ENCODE measurements at regions not wholly inside any gene's neighbourhood (a gene's known extent, or its start where the extent isn't known, plus 50 kb on each side); places are given as distances from the start of the nearest gene placed in this dataset.

DNA sequence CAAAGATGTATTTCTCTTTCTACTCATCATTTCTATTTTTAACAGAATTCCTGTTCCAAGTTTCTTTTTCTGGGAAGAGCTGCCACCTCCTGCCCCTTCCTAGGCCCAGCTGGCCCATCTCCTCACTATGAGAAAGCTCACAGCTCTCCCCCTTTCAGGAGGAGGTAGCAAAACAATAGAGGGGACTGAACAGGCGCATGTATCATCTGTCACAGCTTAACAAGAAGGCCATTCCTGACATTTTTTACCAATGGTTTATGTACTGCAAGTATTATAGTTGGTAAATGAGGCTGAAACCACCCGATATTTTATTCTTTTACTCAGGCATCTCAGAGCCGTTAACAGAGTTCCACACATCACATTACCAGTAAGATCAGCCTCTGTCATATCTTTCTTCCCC, 103.7 kb upstream of the MTHFD1L start:
- TF ChIP-seq EZH2 (IDR thresholded peaks at IDR 0.05; ENCODE audit: low read depth, unreplicated experiment) (no peak), CTCF (conservative IDR thresholded peaks at IDR 0.05; ENCODE audit: low read depth in 2 of 2) (no peak), POLR2AphosphoS5 (IDR thresholded peaks at IDR 0.05; ENCODE audit: low read depth) (no peak), ETS1 (IDR thresholded peaks at IDR 0.05) (no peak), CREB1 (CRISPR knock-in tag; IDR thresholded peaks at IDR 0.05; ENCODE audit: low read depth) (no peak), EZH2phosphoT487 (IDR thresholded peaks at IDR 0.05; ENCODE audit: unreplicated experiment) (no peak), NANOG (IDR thresholded peaks at IDR 0.05; ENCODE audit: borderline replicate concordance) (no peak), JUNB (IDR thresholded peaks at IDR 0.05; ENCODE audit: unreplicated experiment) (no peak)
- TF ChIP-seq, protein P1, sequence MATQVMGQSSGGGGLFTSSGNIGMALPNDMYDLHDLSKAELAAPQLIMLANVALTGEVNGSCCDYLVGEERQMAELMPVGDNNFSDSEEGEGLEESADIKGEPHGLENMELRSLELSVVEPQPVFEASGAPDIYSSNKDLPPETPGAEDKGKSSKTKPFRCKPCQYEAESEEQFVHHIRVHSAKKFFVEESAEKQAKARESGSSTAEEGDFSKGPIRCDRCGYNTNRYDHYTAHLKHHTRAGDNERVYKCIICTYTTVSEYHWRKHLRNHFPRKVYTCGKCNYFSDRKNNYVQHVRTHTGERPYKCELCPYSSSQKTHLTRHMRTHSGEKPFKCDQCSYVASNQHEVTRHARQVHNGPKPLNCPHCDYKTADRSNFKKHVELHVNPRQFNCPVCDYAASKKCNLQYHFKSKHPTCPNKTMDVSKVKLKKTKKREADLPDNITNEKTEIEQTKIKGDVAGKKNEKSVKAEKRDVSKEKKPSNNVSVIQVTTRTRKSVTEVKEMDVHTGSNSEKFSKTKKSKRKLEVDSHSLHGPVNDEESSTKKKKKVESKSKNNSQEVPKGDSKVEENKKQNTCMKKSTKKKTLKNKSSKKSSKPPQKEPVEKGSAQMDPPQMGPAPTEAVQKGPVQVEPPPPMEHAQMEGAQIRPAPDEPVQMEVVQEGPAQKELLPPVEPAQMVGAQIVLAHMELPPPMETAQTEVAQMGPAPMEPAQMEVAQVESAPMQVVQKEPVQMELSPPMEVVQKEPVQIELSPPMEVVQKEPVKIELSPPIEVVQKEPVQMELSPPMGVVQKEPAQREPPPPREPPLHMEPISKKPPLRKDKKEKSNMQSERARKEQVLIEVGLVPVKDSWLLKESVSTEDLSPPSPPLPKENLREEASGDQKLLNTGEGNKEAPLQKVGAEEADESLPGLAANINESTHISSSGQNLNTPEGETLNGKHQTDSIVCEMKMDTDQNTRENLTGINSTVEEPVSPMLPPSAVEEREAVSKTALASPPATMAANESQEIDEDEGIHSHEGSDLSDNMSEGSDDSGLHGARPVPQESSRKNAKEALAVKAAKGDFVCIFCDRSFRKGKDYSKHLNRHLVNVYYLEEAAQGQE (IDR thresholded peaks at IDR 0.05; ENCODE audit: unreplicated experiment), result no peak
- TF ChIP-seq, protein P2, sequence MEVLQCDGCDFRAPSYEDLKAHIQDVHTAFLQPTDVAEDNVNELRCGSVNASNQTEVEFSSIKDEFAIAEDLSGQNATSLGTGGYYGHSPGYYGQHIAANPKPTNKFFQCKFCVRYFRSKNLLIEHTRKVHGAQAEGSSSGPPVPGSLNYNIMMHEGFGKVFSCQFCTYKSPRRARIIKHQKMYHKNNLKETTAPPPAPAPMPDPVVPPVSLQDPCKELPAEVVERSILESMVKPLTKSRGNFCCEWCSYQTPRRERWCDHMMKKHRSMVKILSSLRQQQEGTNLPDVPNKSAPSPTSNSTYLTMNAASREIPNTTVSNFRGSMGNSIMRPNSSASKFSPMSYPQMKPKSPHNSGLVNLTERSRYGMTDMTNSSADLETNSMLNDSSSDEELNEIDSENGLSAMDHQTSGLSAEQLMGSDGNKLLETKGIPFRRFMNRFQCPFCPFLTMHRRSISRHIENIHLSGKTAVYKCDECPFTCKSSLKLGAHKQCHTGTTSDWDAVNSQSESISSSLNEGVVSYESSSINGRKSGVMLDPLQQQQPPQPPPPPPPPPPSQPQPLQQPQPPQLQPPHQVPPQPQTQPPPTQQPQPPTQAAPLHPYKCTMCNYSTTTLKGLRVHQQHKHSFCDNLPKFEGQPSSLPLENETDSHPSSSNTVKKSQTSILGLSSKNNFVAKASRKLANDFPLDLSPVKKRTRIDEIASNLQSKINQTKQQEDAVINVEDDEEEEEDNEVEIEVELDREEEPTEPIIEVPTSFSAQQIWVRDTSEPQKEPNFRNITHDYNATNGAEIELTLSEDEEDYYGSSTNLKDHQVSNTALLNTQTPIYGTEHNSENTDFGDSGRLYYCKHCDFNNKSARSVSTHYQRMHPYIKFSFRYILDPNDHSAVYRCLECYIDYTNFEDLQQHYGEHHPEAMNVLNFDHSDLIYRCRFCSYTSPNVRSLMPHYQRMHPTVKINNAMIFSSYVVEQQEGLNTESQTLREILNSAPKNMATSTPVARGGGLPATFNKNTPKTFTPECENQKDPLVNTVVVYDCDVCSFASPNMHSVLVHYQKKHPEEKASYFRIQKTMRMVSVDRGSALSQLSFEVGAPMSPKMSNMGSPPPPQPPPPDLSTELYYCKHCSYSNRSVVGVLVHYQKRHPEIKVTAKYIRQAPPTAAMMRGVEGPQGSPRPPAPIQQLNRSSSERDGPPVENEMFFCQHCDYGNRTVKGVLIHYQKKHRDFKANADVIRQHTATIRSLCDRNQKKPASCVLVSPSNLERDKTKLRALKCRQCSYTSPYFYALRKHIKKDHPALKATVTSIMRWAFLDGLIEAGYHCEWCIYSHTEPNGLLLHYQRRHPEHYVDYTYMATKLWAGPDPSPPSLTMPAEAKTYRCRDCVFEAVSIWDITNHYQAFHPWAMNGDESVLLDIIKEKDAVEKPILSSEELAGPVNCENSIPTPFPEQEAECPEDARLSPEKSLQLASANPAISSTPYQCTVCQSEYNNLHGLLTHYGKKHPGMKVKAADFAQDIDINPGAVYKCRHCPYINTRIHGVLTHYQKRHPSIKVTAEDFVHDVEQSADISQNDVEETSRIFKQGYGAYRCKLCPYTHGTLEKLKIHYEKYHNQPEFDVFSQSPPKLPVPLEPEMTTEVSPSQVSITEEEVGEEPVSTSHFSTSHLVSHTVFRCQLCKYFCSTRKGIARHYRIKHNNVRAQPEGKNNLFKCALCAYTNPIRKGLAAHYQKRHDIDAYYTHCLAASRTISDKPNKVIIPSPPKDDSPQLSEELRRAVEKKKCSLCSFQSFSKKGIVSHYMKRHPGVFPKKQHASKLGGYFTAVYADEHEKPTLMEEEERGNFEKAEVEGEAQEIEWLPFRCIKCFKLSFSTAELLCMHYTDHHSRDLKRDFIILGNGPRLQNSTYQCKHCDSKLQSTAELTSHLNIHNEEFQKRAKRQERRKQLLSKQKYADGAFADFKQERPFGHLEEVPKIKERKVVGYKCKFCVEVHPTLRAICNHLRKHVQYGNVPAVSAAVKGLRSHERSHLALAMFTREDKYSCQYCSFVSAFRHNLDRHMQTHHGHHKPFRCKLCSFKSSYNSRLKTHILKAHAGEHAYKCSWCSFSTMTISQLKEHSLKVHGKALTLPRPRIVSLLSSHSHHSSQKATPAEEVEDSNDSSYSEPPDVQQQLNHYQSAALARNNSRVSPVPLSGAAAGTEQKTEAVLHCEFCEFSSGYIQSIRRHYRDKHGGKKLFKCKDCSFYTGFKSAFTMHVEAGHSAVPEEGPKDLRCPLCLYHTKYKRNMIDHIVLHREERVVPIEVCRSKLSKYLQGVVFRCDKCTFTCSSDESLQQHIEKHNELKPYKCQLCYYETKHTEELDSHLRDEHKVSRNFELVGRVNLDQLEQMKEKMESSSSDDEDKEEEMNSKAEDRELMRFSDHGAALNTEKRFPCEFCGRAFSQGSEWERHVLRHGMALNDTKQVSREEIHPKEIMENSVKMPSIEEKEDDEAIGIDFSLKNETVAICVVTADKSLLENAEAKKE (CRISPR knock-in tag; IDR thresholded peaks at IDR 0.05), result no peak
